HCT116 (cell line): ENCODE measurements at regions not wholly inside any gene's neighbourhood (a gene's known extent, or its start where the extent isn't known, plus 50 kb on each side); places are given as distances from the start of the nearest gene placed in this dataset.

Experiments
- MAX ChIP-seq: IDR thresholded peaks from 2 replicates; pipeline ENCODE4 v1.6.1; 2012
- POLR2A ChIP-seq: IDR thresholded peaks from 2 replicates; pipeline ENCODE4 v1.7.0; 2011; ENCODE audit warnings: borderline replicate concordance; ENCODE audit not compliant: insufficient read depth, insufficient read length; ENCODE audit errors: extremely low read depth
- TF ChIP-seq, protein P1 (sequence below), 3 experiments: fragments of 200-600 bp in 1 of 3; sonication (generic) in 1 of 3; IDR thresholded peaks in 2 of 3; conservative IDR thresholded peaks in 1 of 3; 2 replicates each; pipeline ENCODE4 v1.5.1; 2012 to 2017; ENCODE audit warnings: low read depth in 2 of 3, low read length in 2 of 3, antibody characterized with exemption in 1 of 3, borderline replicate concordance in 1 of 3, control low read depth in 1 of 3, mild to moderate bottlenecking in 1 of 3, mixed read lengths in 1 of 3, mixed run types in 1 of 3, moderate library complexity in 1 of 3; ENCODE audit not compliant: insufficient read depth in 1 of 3

DNA sequence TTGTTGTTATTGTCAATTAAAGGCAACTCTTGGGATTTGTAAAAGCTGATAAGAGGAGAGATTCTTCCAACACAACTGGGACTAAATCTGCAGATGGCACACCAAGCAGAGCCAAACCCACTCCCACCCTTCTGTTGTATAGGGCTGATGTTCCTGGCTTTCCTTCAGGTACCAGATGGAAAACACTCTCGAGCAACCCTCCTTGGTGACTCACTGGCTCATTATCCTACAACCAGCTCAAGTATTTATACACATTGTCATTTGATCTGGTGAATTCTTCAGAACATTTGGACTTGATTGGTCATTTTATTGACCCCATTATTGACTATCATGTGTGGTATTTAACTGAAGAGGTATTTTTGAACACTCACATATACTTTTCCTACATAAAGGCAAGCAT lies 190.3 kb upstream of the PCSK2 start:
- no peak for TF ChIP-seq POLR2A
- no peak for TF ChIP-seq MAX
- TF ChIP-seq, protein P1, sequence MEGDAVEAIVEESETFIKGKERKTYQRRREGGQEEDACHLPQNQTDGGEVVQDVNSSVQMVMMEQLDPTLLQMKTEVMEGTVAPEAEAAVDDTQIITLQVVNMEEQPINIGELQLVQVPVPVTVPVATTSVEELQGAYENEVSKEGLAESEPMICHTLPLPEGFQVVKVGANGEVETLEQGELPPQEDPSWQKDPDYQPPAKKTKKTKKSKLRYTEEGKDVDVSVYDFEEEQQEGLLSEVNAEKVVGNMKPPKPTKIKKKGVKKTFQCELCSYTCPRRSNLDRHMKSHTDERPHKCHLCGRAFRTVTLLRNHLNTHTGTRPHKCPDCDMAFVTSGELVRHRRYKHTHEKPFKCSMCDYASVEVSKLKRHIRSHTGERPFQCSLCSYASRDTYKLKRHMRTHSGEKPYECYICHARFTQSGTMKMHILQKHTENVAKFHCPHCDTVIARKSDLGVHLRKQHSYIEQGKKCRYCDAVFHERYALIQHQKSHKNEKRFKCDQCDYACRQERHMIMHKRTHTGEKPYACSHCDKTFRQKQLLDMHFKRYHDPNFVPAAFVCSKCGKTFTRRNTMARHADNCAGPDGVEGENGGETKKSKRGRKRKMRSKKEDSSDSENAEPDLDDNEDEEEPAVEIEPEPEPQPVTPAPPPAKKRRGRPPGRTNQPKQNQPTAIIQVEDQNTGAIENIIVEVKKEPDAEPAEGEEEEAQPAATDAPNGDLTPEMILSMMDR (IDR thresholded peaks at IDR 0.05 in 2 of 3, conservative IDR thresholded peaks at IDR 0.05 in 1 of 3; ENCODE audit: borderline replicate concordance in 1 of 3, insufficient read depth in 1 of 3, low read depth in 2 of 3, low read length in 2 of 3), result no peak
